Left lung (tissue), 4 donors: ENCODE measurements at regions not wholly inside any gene's neighbourhood (a gene's known extent, or its start where the extent isn't known, plus 50 kb on each side); places are given as distances from the start of the nearest gene placed in this dataset.
A peak's percentile ranks its signal among the peaks of the same experiment; 100 is the strongest.

Experiments used
- ATAC-seq: fragments of 200-7000 bp; cut with Tn5 transposase; one replicate; pipeline ENCODE4 v1.9.1; 2020; ENCODE audit warnings: moderate library complexity
- DNase-seq, 4 donors: peaks; one replicate each; pipeline ENCODE4 v3.0.0-alpha.2; 2013 to 2020
- H3K27ac ChIP-seq, 2 donors: fragments of 200-600 bp; sonication (generic) in 1 of 2; one replicate each; pipeline versions ENCODE4 v1.5.0 to v1.8.0; 2020 to 2021
- H3K27me3 ChIP-seq, 2 donors: fragments of 200-600 bp; sonication (generic) in 1 of 2; one replicate each; pipeline versions ENCODE4 v1.5.0 to v1.8.0; 2020 to 2021
- H3K36me3 ChIP-seq, 2 donors: fragments of 200-600 bp; sonication (generic) in 1 of 2; one replicate each; pipeline versions ENCODE4 v1.5.0 to v1.8.0; 2020 to 2021
- H3K4me1 ChIP-seq, 2 donors: fragments of 200-600 bp; one replicate each; pipeline ENCODE4 v1.8.0; 2021
- H3K4me3 ChIP-seq, 2 donors: fragments of 200-600 bp; sonication (generic) in 1 of 2; one replicate each; pipeline versions ENCODE4 v1.5.0 to v1.8.0; 2020 to 2021; ENCODE audit warnings: mild to moderate bottlenecking in 1 of 2
- H3K9me3 ChIP-seq, 2 donors: fragments of 200-600 bp; sonication (generic) in 1 of 2; one replicate each; pipeline versions ENCODE4 v1.5.0 to v1.8.0; 2020 to 2021
- intact Hi-C, 2 donors: fragments of 100-400 bp; cut with DNase I; formaldehyde crosslinking; loops; one replicate each; pipeline versions ENCODE4 v1.11.2 to v1.14.2; 2022
- TF ChIP-seq, protein P1 (sequence below), 2 donors: fragments of 200-600 bp; sonication (generic) in 1 of 2; IDR thresholded peaks; one replicate each; pipeline versions ENCODE4 v1.5.0 to v1.8.0; 2021; ENCODE audit warnings: antibody characterized with exemption in 2 of 2
- donor health status: DM: no; HTN: yes; CAD: no.
- donor health status: DM: no; HTN: no; CAD: no.

DNA sequence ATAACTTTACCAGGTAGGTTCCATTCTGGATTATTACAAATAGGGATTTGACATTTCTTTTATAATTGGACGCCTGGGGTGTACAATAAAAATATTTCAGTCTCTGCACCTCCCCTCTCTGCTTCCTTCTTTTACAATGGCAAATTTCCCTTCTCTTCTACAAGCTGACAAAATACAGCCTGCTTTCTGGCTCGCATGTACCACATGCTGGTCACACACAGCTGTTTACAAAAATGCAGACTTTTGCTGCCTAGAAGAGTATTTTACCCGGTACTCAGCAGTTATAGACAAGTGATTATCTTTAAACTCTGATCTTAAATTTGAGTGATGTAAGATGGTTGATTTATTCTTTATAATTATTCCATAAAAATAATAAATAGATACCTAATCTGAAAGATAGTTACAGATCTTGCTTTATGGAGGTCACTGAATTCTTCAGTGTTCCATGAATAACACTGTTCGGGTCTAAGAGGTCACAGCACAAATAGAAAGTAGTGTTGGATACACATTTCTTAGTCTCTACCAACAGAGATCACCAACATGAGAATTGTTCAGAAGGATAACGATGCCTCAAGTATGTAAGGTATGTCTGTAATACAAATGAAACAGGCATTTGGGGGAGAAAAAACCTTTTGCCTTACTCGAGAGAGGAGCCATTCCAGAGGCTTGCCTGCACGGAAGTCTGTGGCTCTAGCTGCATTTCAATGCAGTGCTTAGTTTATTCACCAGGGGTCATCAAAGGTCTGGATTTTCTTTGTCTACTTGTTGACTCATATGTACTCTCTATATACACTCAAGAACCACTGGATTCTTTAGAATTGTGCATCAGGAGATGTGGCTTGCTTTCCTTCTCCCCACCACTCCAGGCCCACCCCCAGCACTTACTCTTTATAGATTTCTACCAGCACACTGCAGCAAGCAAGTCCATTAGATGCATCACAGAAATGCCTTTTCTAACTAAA is 206.6 kb upstream of the RFX3 start:
- Histone ChIP-seq H3K4me1 (peaks cover 4% of the 10 kb centered on the region in 2 donors), H3K4me3 (no peak overlapping the region), H3K27ac (no peak overlapping the region), H3K36me3 (no peaks in the 10 kb centered on the region), H3K27me3 (no peaks in the 10 kb centered on the region), H3K9me3 (no peaks in the 10 kb centered on the region)
- peak in 2 of 4 donors; percentile 81 to 88 for DNase-seq
- peak; percentile 100 for ATAC-seq
- TF ChIP-seq, protein P1, sequence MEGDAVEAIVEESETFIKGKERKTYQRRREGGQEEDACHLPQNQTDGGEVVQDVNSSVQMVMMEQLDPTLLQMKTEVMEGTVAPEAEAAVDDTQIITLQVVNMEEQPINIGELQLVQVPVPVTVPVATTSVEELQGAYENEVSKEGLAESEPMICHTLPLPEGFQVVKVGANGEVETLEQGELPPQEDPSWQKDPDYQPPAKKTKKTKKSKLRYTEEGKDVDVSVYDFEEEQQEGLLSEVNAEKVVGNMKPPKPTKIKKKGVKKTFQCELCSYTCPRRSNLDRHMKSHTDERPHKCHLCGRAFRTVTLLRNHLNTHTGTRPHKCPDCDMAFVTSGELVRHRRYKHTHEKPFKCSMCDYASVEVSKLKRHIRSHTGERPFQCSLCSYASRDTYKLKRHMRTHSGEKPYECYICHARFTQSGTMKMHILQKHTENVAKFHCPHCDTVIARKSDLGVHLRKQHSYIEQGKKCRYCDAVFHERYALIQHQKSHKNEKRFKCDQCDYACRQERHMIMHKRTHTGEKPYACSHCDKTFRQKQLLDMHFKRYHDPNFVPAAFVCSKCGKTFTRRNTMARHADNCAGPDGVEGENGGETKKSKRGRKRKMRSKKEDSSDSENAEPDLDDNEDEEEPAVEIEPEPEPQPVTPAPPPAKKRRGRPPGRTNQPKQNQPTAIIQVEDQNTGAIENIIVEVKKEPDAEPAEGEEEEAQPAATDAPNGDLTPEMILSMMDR (IDR thresholded peaks at IDR 0.05), result peak; percentile 71 to 80
- intact Hi-C loops, result no loop called here

DNA sequence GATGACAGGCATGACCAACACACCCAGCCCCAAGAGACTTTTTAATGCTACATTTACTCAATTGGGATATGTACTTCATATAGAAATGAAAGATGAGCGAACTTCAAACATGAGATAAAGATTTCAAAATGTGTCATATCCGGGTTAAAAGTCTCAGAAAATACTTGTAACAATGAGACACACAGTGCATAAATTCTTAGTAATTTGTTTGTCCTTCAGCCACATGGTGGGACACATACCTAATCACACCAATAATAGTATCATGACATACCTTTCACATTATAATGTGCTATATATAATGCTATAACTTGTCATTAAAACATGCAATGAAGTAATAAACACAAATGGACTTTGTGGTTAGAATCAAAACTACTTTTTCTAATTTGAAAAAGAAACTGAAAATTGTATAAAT is 204.7 kb upstream of the RFX3 start:
- Histone ChIP-seq H3K27me3 (no peaks in the 10 kb centered on the region), H3K36me3 (no peaks in the 10 kb centered on the region), H3K4me3 (no peak overlapping the region), H3K9me3 (no peaks in the 10 kb centered on the region), H3K4me1 (peaks cover 0 to 4% of the 10 kb centered on the region in 2 donors), H3K27ac (no peak overlapping the region)
- TF ChIP-seq, protein P1 (IDR thresholded peaks at IDR 0.05), result no peak
- ATAC-seq, result no peak
- intact Hi-C loops, result no loop called here
- DNase-seq, result no peak

DNA sequence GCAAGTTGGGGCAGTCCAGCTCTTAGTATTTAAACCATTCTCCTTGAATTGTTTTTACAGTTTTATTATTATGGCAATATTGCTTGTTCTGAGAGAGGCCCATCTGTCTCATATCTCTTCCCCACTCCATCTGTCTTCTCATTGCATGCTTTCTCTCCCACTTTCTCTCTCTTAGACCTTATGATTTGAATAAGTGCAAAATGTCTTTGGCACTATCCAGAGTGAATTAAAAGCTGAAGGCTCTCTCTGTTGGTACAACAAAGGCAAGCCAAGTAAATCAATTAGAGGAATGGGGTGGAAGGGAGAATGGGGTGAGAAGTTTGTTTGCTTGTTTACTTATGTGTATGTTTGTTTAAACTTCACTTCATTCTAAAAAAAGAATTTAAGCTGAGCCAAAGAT is 195.3 kb upstream of the RFX3 start:
- Histone ChIP-seq H3K4me1 (no peaks in the 10 kb centered on the region), H3K9me3 (no peaks in the 10 kb centered on the region), H3K36me3 (no peaks in the 10 kb centered on the region), H3K27me3 (no peaks in the 10 kb centered on the region), H3K27ac (no peak overlapping the region), H3K4me3 (no peak overlapping the region)
- ATAC-seq (no peak), DNase-seq (peak in 2 of 4 donors; percentile 60 to 71)
- TF ChIP-seq, protein P1 (IDR thresholded peaks at IDR 0.05), result no peak
- intact Hi-C loops, result no loop called here

DNA sequence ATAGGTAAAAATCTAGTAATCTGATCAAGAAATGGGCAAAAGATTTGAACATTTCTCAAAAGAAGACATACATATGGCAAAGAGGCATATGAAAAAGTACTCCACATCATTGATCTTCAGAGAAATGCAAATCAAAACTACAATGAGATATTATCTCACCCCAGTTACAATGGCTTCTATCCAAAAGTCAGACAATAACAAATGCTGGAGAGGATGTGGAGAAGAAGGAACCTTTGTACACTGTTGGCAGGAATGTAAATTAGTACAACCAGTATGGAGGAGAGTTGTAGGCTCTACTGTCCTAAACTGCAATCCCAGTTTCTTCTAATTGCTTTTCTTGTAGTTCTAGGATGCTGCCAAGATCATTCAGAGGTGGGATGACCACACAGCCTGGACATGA is 193.5 kb upstream of the RFX3 start:
- no peaks in the 10 kb centered on the region for H3K36me3 ChIP-seq
- TF ChIP-seq, protein P1 (IDR thresholded peaks at IDR 0.05), result no peak
- H3K9me3 ChIP-seq, result no peaks in the 10 kb centered on the region
- no peaks in the 10 kb centered on the region for H3K27me3 ChIP-seq
- no peaks in the 10 kb centered on the region for H3K4me1 ChIP-seq
- ATAC-seq, result no peak
- DNase-seq, result no peak
- no peak overlapping the region for H3K4me3 ChIP-seq
- no peak overlapping the region for H3K27ac ChIP-seq
- intact Hi-C loops, result no loop called here

DNA sequence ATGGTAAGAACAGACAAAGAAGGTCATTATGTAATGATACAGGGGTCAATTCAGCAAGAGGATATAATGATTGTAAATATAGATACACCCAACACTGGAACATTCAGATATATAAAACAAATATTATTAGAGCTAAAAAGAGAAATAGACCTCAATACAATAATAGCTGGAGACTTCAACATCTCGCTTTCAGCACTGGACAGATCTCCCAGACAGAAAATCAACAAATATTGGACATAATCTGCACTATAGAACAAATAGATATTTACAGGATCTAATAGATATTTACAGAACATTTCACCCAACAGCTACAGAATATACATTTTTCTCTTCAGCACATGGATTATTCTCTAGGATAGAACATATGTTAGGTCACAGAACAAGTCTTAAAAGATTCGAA is 190.6 kb upstream of the RFX3 start:
- Histone ChIP-seq H3K36me3 (no peaks in the 10 kb centered on the region), H3K27ac (no peak overlapping the region), H3K27me3 (no peaks in the 10 kb centered on the region), H3K4me3 (no peak overlapping the region), H3K9me3 (no peaks in the 10 kb centered on the region), H3K4me1 (no peaks in the 10 kb centered on the region)
- intact Hi-C loops, result no loop called here
- DNase-seq, result no peak
- TF ChIP-seq, protein P1 (IDR thresholded peaks at IDR 0.05), result no peak
- no peak for ATAC-seq
